ENCODE measurements at regions not wholly inside any gene's neighbourhood (a gene's known extent, or its start where the extent isn't known, plus 50 kb on each side); places are given as distances from the start of the nearest gene placed in this dataset.

DNA sequence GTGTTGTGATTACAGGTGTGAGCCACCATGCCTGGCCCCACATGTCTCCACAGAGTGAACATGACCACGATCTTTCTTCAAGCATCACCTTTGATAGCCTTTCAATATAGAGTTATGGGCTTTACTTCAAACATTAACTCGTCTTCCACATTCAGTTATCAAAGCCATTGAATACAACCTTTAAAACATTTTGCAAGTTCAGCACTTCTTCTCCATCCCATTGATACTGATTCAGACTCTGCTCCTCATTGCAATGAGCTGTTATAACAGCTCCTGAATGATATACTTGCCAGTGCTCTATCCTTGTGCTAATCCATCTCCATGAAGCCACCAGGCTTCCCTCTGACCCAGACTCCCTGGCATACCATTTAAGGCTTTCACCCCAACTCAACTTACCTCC lies 223.5 kb upstream of the EEA1 start:
- Histone ChIP-seq H3K9ac (ENCODE audit: low read length) (no peak overlapping the region), H2AFZ (ENCODE audit: low read depth, low read length, poor library complexity, severe bottlenecking) (no peak overlapping the region), H3K4me2 (ENCODE audit: low read length) (no peak overlapping the region), H3K36me3 (ENCODE audit: control insufficient read depth in 1 of 2, insufficient read depth in 2 of 2, low read length in 2 of 2) (no peaks in the 10 kb centered on the region), H3K9me3 (ENCODE audit: control insufficient read depth in 1 of 2, insufficient read depth in 1 of 2, low read depth in 1 of 2, low read length in 2 of 2) (no peaks in the 10 kb centered on the region), H3K4me1 (ENCODE audit: control insufficient read depth in 1 of 2, insufficient read depth in 2 of 2, low read length in 2 of 2) (no peaks in the 10 kb centered on the region), H3K79me2 (ENCODE audit: insufficient read depth, low read length) (no peaks in the 10 kb centered on the region), H3K27me3 (ENCODE audit: insufficient read depth, low read length) (no peaks in the 10 kb centered on the region), H3K27ac (ENCODE audit: low read depth, low read length) (no peak overlapping the region), H3K9me2 (ENCODE audit: insufficient read depth) (no peaks in the 10 kb centered on the region), H3K4me3 (replicated peaks in 1 of 2; ENCODE audit: low read depth in 1 of 2, low read length in 2 of 2) (no peak overlapping the region), H4K20me1 (ENCODE audit: insufficient read depth) (no peaks in the 10 kb centered on the region)
- no peak for TF ChIP-seq ELF1 (IDR thresholded peaks at IDR 0.05; ENCODE audit: borderline replicate concordance, low read depth)
- no peak for TF ChIP-seq SRF (IDR thresholded peaks at IDR 0.05; ENCODE audit: low read depth)
- TF ChIP-seq POLR2A (IDR thresholded peaks at IDR 0.05; ENCODE audit: borderline replicate concordance, extremely low read depth, insufficient read depth, insufficient read length): no peak
- TF ChIP-seq SP1 (IDR thresholded peaks at IDR 0.05; ENCODE audit: low read depth): no peak
- TF ChIP-seq, protein P1, sequence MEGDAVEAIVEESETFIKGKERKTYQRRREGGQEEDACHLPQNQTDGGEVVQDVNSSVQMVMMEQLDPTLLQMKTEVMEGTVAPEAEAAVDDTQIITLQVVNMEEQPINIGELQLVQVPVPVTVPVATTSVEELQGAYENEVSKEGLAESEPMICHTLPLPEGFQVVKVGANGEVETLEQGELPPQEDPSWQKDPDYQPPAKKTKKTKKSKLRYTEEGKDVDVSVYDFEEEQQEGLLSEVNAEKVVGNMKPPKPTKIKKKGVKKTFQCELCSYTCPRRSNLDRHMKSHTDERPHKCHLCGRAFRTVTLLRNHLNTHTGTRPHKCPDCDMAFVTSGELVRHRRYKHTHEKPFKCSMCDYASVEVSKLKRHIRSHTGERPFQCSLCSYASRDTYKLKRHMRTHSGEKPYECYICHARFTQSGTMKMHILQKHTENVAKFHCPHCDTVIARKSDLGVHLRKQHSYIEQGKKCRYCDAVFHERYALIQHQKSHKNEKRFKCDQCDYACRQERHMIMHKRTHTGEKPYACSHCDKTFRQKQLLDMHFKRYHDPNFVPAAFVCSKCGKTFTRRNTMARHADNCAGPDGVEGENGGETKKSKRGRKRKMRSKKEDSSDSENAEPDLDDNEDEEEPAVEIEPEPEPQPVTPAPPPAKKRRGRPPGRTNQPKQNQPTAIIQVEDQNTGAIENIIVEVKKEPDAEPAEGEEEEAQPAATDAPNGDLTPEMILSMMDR (IDR thresholded peaks at IDR 0.05 in 2 of 3, conservative IDR thresholded peaks at IDR 0.05 in 1 of 3; ENCODE audit: borderline replicate concordance in 1 of 3, insufficient read depth in 1 of 3, low read depth in 2 of 3, low read length in 2 of 3): no peak
- TF ChIP-seq, protein P2, sequence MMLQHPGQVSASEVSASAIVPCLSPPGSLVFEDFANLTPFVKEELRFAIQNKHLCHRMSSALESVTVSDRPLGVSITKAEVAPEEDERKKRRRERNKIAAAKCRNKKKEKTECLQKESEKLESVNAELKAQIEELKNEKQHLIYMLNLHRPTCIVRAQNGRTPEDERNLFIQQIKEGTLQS (IDR thresholded peaks at IDR 0.05): no peak
- no peak for DNase-seq (ENCODE audit: low read depth, low spot score)
- POLR2A ChIA-PET: no interaction called here
- RAD21 ChIA-PET (ENCODE audit: low non-redundant PET in 1 of 2, low total read pairs in 2 of 2, uncharacterized antibody in 2 of 2, unreplicated experiment in 2 of 2): no interaction called here
- CTCF ChIA-PET: no interaction called here
- BruUV-seq (replicated peaks): no TSS peak
- intact Hi-C loops (cut with micrococcal nuclease): no loop called here
- ATAC-seq: no peak

DNA sequence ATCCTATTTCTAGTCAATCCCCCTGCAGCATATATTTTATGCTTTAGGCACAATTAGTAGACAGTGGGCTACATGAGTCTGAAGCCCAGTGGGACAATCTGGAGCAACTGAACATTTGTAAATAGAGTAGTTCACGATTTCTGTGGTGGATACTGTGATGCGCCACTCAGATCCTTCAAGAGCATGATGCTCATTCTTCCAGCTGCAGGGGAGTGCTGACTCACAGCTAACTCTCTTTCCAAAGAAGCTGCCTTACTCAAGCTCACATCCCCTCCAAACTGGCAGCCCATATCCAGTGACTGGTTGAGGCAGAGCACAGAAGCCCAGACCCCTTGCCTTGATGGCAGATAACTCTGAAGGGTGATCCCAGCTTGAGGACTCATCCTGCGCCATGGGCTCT lies 224.2 kb upstream of the EEA1 start:
- ATAC-seq (no peak), DNase-seq (ENCODE audit: low read depth, low spot score) (no peak)
- H3K27ac ChIP-seq (ENCODE audit: low read depth, low read length): no peak overlapping the region
- RAD21 ChIA-PET (ENCODE audit: low non-redundant PET in 1 of 2, low total read pairs in 2 of 2, uncharacterized antibody in 2 of 2, unreplicated experiment in 2 of 2): no interaction called here
- intact Hi-C loops (cut with micrococcal nuclease): no loop called here
- BruUV-seq (replicated peaks): no TSS peak
- no peaks in the 10 kb centered on the region for H3K9me3 ChIP-seq (ENCODE audit: control insufficient read depth in 1 of 2, insufficient read depth in 1 of 2, low read depth in 1 of 2, low read length in 2 of 2)
- H3K9ac ChIP-seq (ENCODE audit: low read length): no peak overlapping the region
- H3K4me1 ChIP-seq (ENCODE audit: control insufficient read depth in 1 of 2, insufficient read depth in 2 of 2, low read length in 2 of 2): no peaks in the 10 kb centered on the region
- no peak overlapping the region for H2AFZ ChIP-seq (ENCODE audit: low read depth, low read length, poor library complexity, severe bottlenecking)
- H3K27me3 ChIP-seq (ENCODE audit: insufficient read depth, low read length): no peaks in the 10 kb centered on the region
- H3K9me2 ChIP-seq (ENCODE audit: insufficient read depth): no peaks in the 10 kb centered on the region
- H3K4me2 ChIP-seq (ENCODE audit: low read length): no peak overlapping the region
- H3K4me3 ChIP-seq (replicated peaks in 1 of 2; ENCODE audit: low read depth in 1 of 2, low read length in 2 of 2): no peak overlapping the region
- CTCF ChIA-PET: no interaction called here
- no peaks in the 10 kb centered on the region for H4K20me1 ChIP-seq (ENCODE audit: insufficient read depth)
- H3K36me3 ChIP-seq (ENCODE audit: control insufficient read depth in 1 of 2, insufficient read depth in 2 of 2, low read length in 2 of 2): no peaks in the 10 kb centered on the region
- H3K79me2 ChIP-seq (ENCODE audit: insufficient read depth, low read length): no peaks in the 10 kb centered on the region
- TF ChIP-seq CEBPB (IDR thresholded peaks at IDR 0.05; ENCODE audit: low read depth) (no peak), POLR2A (IDR thresholded peaks at IDR 0.05; ENCODE audit: borderline replicate concordance, extremely low read depth, insufficient read depth, insufficient read length) (no peak), ELF1 (IDR thresholded peaks at IDR 0.05; ENCODE audit: borderline replicate concordance, low read depth) (no peak)
- TF ChIP-seq, protein P1 (IDR thresholded peaks at IDR 0.05 in 2 of 3, conservative IDR thresholded peaks at IDR 0.05 in 1 of 3; ENCODE audit: borderline replicate concordance in 1 of 3, insufficient read depth in 1 of 3, low read depth in 2 of 3, low read length in 2 of 3): no peak
- POLR2A ChIA-PET: no interaction called here
